Stimulated activated CD8-positive, alpha-beta memory T cell treated with anti-CD3 and anti-CD28 coated beads, Interleukin-7, amount 100 ng/mL, for 48 hours (primary cell): ENCODE measurements at regions not wholly inside any gene's neighbourhood (a gene's known extent, or its start where the extent isn't known, plus 50 kb on each side); places are given as distances from the start of the nearest gene placed in this dataset.
"Not testable (repeated sequence)": the region's sequence is repeated elsewhere in the genome, so short reads cannot be mapped to it uniquely, and the experiment has no call there.

ENCODE experiments used
- DNase-seq, 2 donors: peaks; one replicate each; pipeline ENCODE4 v3.0.0-alpha.2; 2020; ENCODE audit warnings: low read depth in 1 of 2; ENCODE audit errors: extremely low read depth in 1 of 2

GRCh38 chr10:36026656-36027390, 384.7 kb upstream of the FZD8 start:
- DNase-seq = no peak

- DNase-seq = no peak
These were observed 384.0 kb upstream of the FZD8 start for GRCh38 chr10:36026081-36026480.

- DNase-seq = no peak
These were observed 381.8 kb upstream of the FZD8 start for GRCh38 chr10:36023939-36024338.

GRCh38 chr10:36021096-36021495, 379.0 kb upstream of the FZD8 start:
- DNase-seq = no peak

GRCh38 chr10:36019749-36020148, 377.7 kb upstream of the FZD8 start:
- no peak for DNase-seq

- no peak for DNase-seq
These were observed 376.9 kb upstream of the FZD8 start for GRCh38 chr10:36018996-36019395.

GRCh38 chr10:36017137-36017536, 375.0 kb upstream of the FZD8 start:
- no peak for DNase-seq

GRCh38 chr10:36007369-36007768, 365.3 kb upstream of the FZD8 start:
- DNase-seq = no peak

GRCh38 chr10:36003688-36004087, 361.6 kb upstream of the FZD8 start:
- DNase-seq = no peak

GRCh38 chr10:36003031-36003600, 361.0 kb upstream of the FZD8 start:
- DNase-seq = no peak

GRCh38 chr10:36002445-36002844, 360.3 kb upstream of the FZD8 start:
- DNase-seq = no peak

- DNase-seq = not testable (repeated sequence)
These were observed 358.7 kb upstream of the FZD8 start for GRCh38 chr10:36000754-36001153.

GRCh38 chr10:35998026-35998425, 355.9 kb upstream of the FZD8 start:
- DNase-seq = no peak

GRCh38 chr10:35995485-35995884, 353.4 kb upstream of the FZD8 start:
- no peak for DNase-seq

- DNase-seq = no peak
These were observed 351.8 kb upstream of the FZD8 start for GRCh38 chr10:35993591-35994515.

- DNase-seq = no peak
These were observed 350.0 kb upstream of the FZD8 start for GRCh38 chr10:35992107-35992506.

GRCh38 chr10:35986756-35987502, 344.8 kb upstream of the FZD8 start:
- no peak for DNase-seq

GRCh38 chr10:35979116-35979515, 337.0 kb upstream of the FZD8 start:
- DNase-seq = no peak

- not testable (repeated sequence) for DNase-seq
These were observed 332.0 kb upstream of the FZD8 start for GRCh38 chr10:35973912-35974591.

GRCh38 chr10:35972275-35972674, 330.2 kb upstream of the FZD8 start:
- no peak for DNase-seq
